GM19023 (cell line): ENCODE measurements at regions not wholly inside any gene's neighbourhood (a gene's known extent, or its start where the extent isn't known, plus 50 kb on each side); places are given as distances from the start of the nearest gene placed in this dataset.
"Not testable (repeated sequence)": the region's sequence is repeated elsewhere in the genome, so short reads cannot be mapped to it uniquely, and the experiment has no call there.

Experiments used
- ATAC-seq: cut with Tn5 transposase; IDR thresholded peaks from one replicate; pipeline ENCODE4 v1.9.1; 2021; ENCODE audit warnings: mild to moderate bottlenecking, moderate library complexity; ENCODE audit not compliant: unreplicated experiment

- no peak for ATAC-seq
Observed at GRCh38 chr9:90070931-90071660, 466.3 kb downstream of the GADD45G start.

GRCh38 chr9:90073186-90073945 lies 468.6 kb downstream of the GADD45G start:
- ATAC-seq: no peak

- ATAC-seq: no peak
Observed at GRCh38 chr9:90074316-90074962, 469.6 kb downstream of the GADD45G start.

GRCh38 chr9:90077598-90077997 lies 472.8 kb downstream of the GADD45G start:
- ATAC-seq: not testable (repeated sequence)

GRCh38 chr9:90078988-90079421 lies 474.2 kb downstream of the GADD45G start:
- ATAC-seq: no peak

GRCh38 chr9:90085633-90086032 lies 480.8 kb downstream of the GADD45G start:
- no peak for ATAC-seq

GRCh38 chr9:90086101-90086511 lies 481.3 kb downstream of the GADD45G start:
- no peak for ATAC-seq

- no peak for ATAC-seq
Observed at GRCh38 chr9:90088434-90088833, 483.6 kb downstream of the GADD45G start.

GRCh38 chr9:90088856-90089255 lies 484.0 kb downstream of the GADD45G start:
- no peak for ATAC-seq

- ATAC-seq: no peak
Observed at GRCh38 chr9:90090997-90091396, 486.2 kb downstream of the GADD45G start.

- ATAC-seq: no peak
Observed at GRCh38 chr9:90092508-90092907, 487.7 kb downstream of the GADD45G start.

GRCh38 chr9:90095682-90096081 lies 490.9 kb downstream of the GADD45G start:
- no peak for ATAC-seq

GRCh38 chr9:90097237-90097636 lies 492.4 kb downstream of the GADD45G start:
- ATAC-seq: no peak

GRCh38 chr9:90098408-90098807 lies 493.6 kb downstream of the GADD45G start:
- ATAC-seq: no peak

- no peak for ATAC-seq
Observed at GRCh38 chr9:90099262-90099963, 494.6 kb downstream of the GADD45G start.

GRCh38 chr9:90100014-90100413 lies 495.2 kb downstream of the GADD45G start:
- ATAC-seq: no peak

- peak; percentile 92 for ATAC-seq
Observed at GRCh38 chr9:90102292-90102901, 497.6 kb downstream of the GADD45G start.

- ATAC-seq: no peak
Observed at GRCh38 chr9:90103771-90104170, 499.0 kb downstream of the GADD45G start.

GRCh38 chr9:90105773-90106172 lies 501.0 kb downstream of the GADD45G start:
- no peak for ATAC-seq

GRCh38 chr9:90107040-90107725 lies 502.4 kb downstream of the GADD45G start:
- ATAC-seq: no peak
